Naive thymus-derived CD4-positive, alpha-beta T cell (primary cell): ENCODE measurements at regions not wholly inside any gene's neighbourhood (a gene's known extent, or its start where the extent isn't known, plus 50 kb on each side); places are given as distances from the start of the nearest gene placed in this dataset.

Experiments used
- ATAC-seq: fragments of 150-1000 bp; cut with Tn5 transposase; 2 replicates; pipeline ENCODE4 v1.10.0; 2021; ENCODE audit warnings: mild to moderate bottlenecking, moderate library complexity
- CTCF ChIA-PET: fragments of 350-600 bp; sonication (Branson Sonifier 250); formaldehyde crosslinking; loops from one replicate; lab custom pipeline; 2021; ENCODE audit warnings: antibody characterized with exemption; lab: Charles Lee
- POLR2A ChIA-PET: fragments of 350-600 bp; sonication (Branson Sonifier 250); formaldehyde crosslinking; loops from one replicate; lab custom pipeline; 2021; ENCODE audit warnings: antibody characterized with exemption, inconsistent platforms; lab: Charles Lee
- DNase-seq, 9 donors: peaks; one replicate each; pipeline versions ENCODE4 v3.0.0 to v3.0.0-alpha.2; 2020 to 2022; ENCODE audit warnings: mixed read lengths in 1 of 9
- H3K27ac ChIP-seq: one replicate; pipeline ENCODE4 v1.7.0; 2013; ENCODE audit warnings: mild to moderate bottlenecking, low read depth, low read length, moderate library complexity
- H3K27me3 ChIP-seq, 2 donors: one replicate each; pipeline ENCODE4 v1.7.0; 2013; ENCODE audit warnings: low read length in 2 of 2, mild to moderate bottlenecking in 2 of 2, moderate library complexity in 2 of 2; ENCODE audit not compliant: control insufficient read depth in 2 of 2, insufficient read depth in 2 of 2
- H3K36me3 ChIP-seq, 3 experiments: 1 replicate in 2 of 3; 2 replicates in 1 of 3; pipeline ENCODE4 v1.7.0; 2013; ENCODE audit warnings: low read length in 3 of 3, mild to moderate bottlenecking in 3 of 3, moderate library complexity in 1 of 3; ENCODE audit not compliant: insufficient read depth in 3 of 3, control insufficient read depth in 2 of 3
- H3K4me1 ChIP-seq, 2 donors: one replicate each; pipeline ENCODE4 v1.7.0; 2013; ENCODE audit warnings: low read length in 2 of 2, mild to moderate bottlenecking in 2 of 2, moderate library complexity in 1 of 2; ENCODE audit not compliant: control insufficient read depth in 2 of 2, insufficient read depth in 2 of 2
- H3K4me3 ChIP-seq: 2 replicates; pipeline ENCODE4 v1.7.0; 2013; ENCODE audit warnings: mild to moderate bottlenecking, low read length
- H3K9me3 ChIP-seq, 3 experiments: 1 replicate in 2 of 3; 2 replicates in 1 of 3; pipeline ENCODE4 v1.7.0; 2013; ENCODE audit warnings: low read length in 3 of 3; ENCODE audit not compliant: control insufficient read depth in 2 of 3
- H3K27ac Mint-ChIP-seq, 9 donors: one replicate each; pipeline ENCODE4 v1.8.0; 2020 to 2022; ENCODE audit warnings: mixed read lengths in 9 of 9, mild to moderate bottlenecking in 8 of 9, moderate library complexity in 5 of 9, inconsistent platforms in 2 of 9
- H3K27me3 Mint-ChIP-seq, 5 donors: one replicate each; pipeline ENCODE4 v1.8.0; 2021 to 2022; ENCODE audit warnings: mixed read lengths in 5 of 5, mild to moderate bottlenecking in 1 of 5
- H3K36me3 Mint-ChIP-seq, 5 donors: one replicate each; pipeline ENCODE4 v1.8.0; 2020 to 2022; ENCODE audit warnings: mixed read lengths in 5 of 5, mild to moderate bottlenecking in 3 of 5, inconsistent platforms in 1 of 5
- H3K4me1 Mint-ChIP-seq, 7 donors: one replicate each; pipeline ENCODE4 v1.8.0; 2020 to 2022; ENCODE audit warnings: mixed read lengths in 7 of 7, mild to moderate bottlenecking in 3 of 7, inconsistent platforms in 1 of 7
- H3K4me3 Mint-ChIP-seq, 10 donors: one replicate each; pipeline ENCODE4 v1.8.0; 2020 to 2022; ENCODE audit warnings: mild to moderate bottlenecking in 10 of 10, mixed read lengths in 10 of 10, moderate library complexity in 6 of 10, inconsistent platforms in 2 of 10
- H3K9me3 Mint-ChIP-seq, 11 donors: one replicate each; pipeline ENCODE4 v1.8.0; 2020 to 2022; ENCODE audit warnings: mixed read lengths in 11 of 11, mild to moderate bottlenecking in 4 of 11, inconsistent platforms in 1 of 11, moderate library complexity in 1 of 11
- intact Hi-C, 2 donors: fragments of 100-400 bp; cut with micrococcal nuclease; formaldehyde crosslinking; loops; one replicate each; pipeline ENCODE4 v1.15.1; 2023

GRCh38 chr11:81756864-81757595 is 976.6 kb downstream of the FAM181B start:
- DNase-seq = no peak
- CTCF ChIA-PET = no interaction called here
- Histone ChIP-seq H3K27me3 (no peaks in the 10 kb centered on the region), H3K4me1 (no peaks in the 10 kb centered on the region), H3K36me3 (no peaks in the 10 kb centered on the region), H3K27ac (no peak overlapping the region), H3K4me3 (no peak overlapping the region), H3K9me3 (no peaks in the 10 kb centered on the region)
- Mint-ChIP-seq H3K4me1 (peaks cover 0 to 5% (median 0%) of the 10 kb centered on the region in 7 donors), H3K27ac (no peak overlapping the region), H3K4me3 (no peak overlapping the region), H3K9me3 (no peaks in the 10 kb centered on the region), H3K27me3 (peaks cover 0 to 19% (median 10%) of the 10 kb centered on the region in 5 donors), H3K36me3 (no peaks in the 10 kb centered on the region)
- intact Hi-C loops = no loop called here
- POLR2A ChIA-PET = no interaction called here
- ATAC-seq = no peak

GRCh38 chr11:81749245-81749644 is 984.4 kb downstream of the FAM181B start:
- no peaks in the 10 kb centered on the region for H3K36me3 ChIP-seq
- Mint-ChIP-seq H3K36me3 (no peaks in the 10 kb centered on the region), H3K4me3 (no peak overlapping the region), H3K27me3 (peaks cover 0 to 10% (median 5%) of the 10 kb centered on the region in 5 donors), H3K4me1 (peaks cover 0 to 9% (median 4%) of the 10 kb centered on the region in 7 donors), H3K27ac (no peak overlapping the region), H3K9me3 (no peaks in the 10 kb centered on the region)
- no peak overlapping the region for H3K4me3 ChIP-seq
- DNase-seq (no peak), ATAC-seq (no peak)
- H3K27ac ChIP-seq = no peak overlapping the region
- no peaks in the 10 kb centered on the region for H3K9me3 ChIP-seq
- CTCF ChIA-PET = interaction anchor here (0.8 kb wide), 1 partner anchor 664 kb away, joined by 3 read pairs; no protein-coding TSS in a partner anchor
- POLR2A ChIA-PET = no interaction called here
- H3K27me3 ChIP-seq = peaks cover 0 to 5% of the 10 kb centered on the region in 2 donors
- intact Hi-C loops = no loop called here
- H3K4me1 ChIP-seq = no peaks in the 10 kb centered on the region

GRCh38 chr11:81744336-81745116 is 989.1 kb downstream of the FAM181B start:
- Histone ChIP-seq H3K9me3 (no peaks in the 10 kb centered on the region), H3K4me3 (no peak overlapping the region), H3K36me3 (no peaks in the 10 kb centered on the region), H3K4me1 (no peaks in the 10 kb centered on the region), H3K27ac (no peak overlapping the region), H3K27me3 (no peaks in the 10 kb centered on the region)
- no peaks in the 10 kb centered on the region for H3K36me3 Mint-ChIP-seq
- peaks cover 0 to 11% (median 3%) of the 10 kb centered on the region in 5 donors for H3K27me3 Mint-ChIP-seq
- intact Hi-C loops = no loop called here
- CTCF ChIA-PET = interaction anchor here (0.6 kb wide), 1 partner anchor 151 kb away, joined by 3 read pairs; no protein-coding TSS in a partner anchor
- H3K4me1 Mint-ChIP-seq = peaks cover 0 to 2% (median 2%) of the 10 kb centered on the region in 7 donors
- no peaks in the 10 kb centered on the region for H3K9me3 Mint-ChIP-seq
- no peak for DNase-seq
- POLR2A ChIA-PET = no interaction called here
- H3K27ac Mint-ChIP-seq = no peak overlapping the region
- H3K4me3 Mint-ChIP-seq = no peak overlapping the region
- ATAC-seq = no peak

- Histone ChIP-seq H3K9me3 (no peaks in the 10 kb centered on the region), H3K4me3 (no peak overlapping the region), H3K27me3 (no peaks in the 10 kb centered on the region), H3K4me1 (no peaks in the 10 kb centered on the region), H3K27ac (no peak overlapping the region), H3K36me3 (no peaks in the 10 kb centered on the region)
- Mint-ChIP-seq H3K27me3 (peaks cover 0 to 5% (median 0%) of the 10 kb centered on the region in 5 donors), H3K9me3 (peaks cover 0 to 18% (median 5%) of the 10 kb centered on the region in 11 donors), H3K4me1 (no peaks in the 10 kb centered on the region), H3K4me3 (no peak overlapping the region), H3K36me3 (peaks cover 0 to 5% (median 3%) of the 10 kb centered on the region in 5 donors), H3K27ac (no peak overlapping the region)
- ChIA-PET POLR2A (no interaction called here), CTCF (no interaction called here)
- intact Hi-C loops = no loop called here
- no peak for DNase-seq
- no peak for ATAC-seq
These were observed 1008.0 kb downstream of the FAM181B start for GRCh38 chr11:81725701-81726100.

GRCh38 chr11:81717695-81718094 is 1016.0 kb downstream of the FAM181B start:
- Histone ChIP-seq H3K27ac (no peak overlapping the region), H3K9me3 (no peaks in the 10 kb centered on the region), H3K4me1 (no peaks in the 10 kb centered on the region), H3K4me3 (no peak overlapping the region), H3K27me3 (no peaks in the 10 kb centered on the region), H3K36me3 (no peaks in the 10 kb centered on the region)
- no peak for ATAC-seq
- Mint-ChIP-seq H3K4me1 (no peaks in the 10 kb centered on the region), H3K27ac (no peak overlapping the region), H3K9me3 (no peaks in the 10 kb centered on the region), H3K36me3 (no peaks in the 10 kb centered on the region), H3K27me3 (peaks cover 0 to 2% (median 0%) of the 10 kb centered on the region in 5 donors), H3K4me3 (no peak overlapping the region)
- DNase-seq = no peak
- intact Hi-C loops = no loop called here
- ChIA-PET CTCF (no interaction called here), POLR2A (no interaction called here)

- no peak overlapping the region for H3K27ac Mint-ChIP-seq
- CTCF ChIA-PET = no interaction called here
- no peak for DNase-seq
- H3K36me3 Mint-ChIP-seq = no peaks in the 10 kb centered on the region
- H3K27me3 ChIP-seq = no peaks in the 10 kb centered on the region
- H3K4me3 Mint-ChIP-seq = no peak overlapping the region
- no peaks in the 10 kb centered on the region for H3K36me3 ChIP-seq
- peaks cover 0 to 13% (median 3%) of the 10 kb centered on the region in 11 donors for H3K9me3 Mint-ChIP-seq
- H3K4me1 ChIP-seq = no peaks in the 10 kb centered on the region
- intact Hi-C loops = no loop called here
- H3K4me1 Mint-ChIP-seq = no peaks in the 10 kb centered on the region
- no peaks in the 10 kb centered on the region for H3K9me3 ChIP-seq
- H3K27ac ChIP-seq = no peak overlapping the region
- POLR2A ChIA-PET = interaction anchor here (0.6 kb wide), 1 partner anchor 849 kb away, joined by 3 read pairs; no protein-coding TSS in a partner anchor
- no peak for ATAC-seq
- no peak overlapping the region for H3K4me3 ChIP-seq
- H3K27me3 Mint-ChIP-seq = peaks cover 0 to 15% (median 4%) of the 10 kb centered on the region in 5 donors
These were observed 1025.8 kb downstream of the FAM181B start for GRCh38 chr11:81707881-81708280.
